ENCODE measurements at regions not wholly inside any gene's neighbourhood (a gene's known extent, or its start where the extent isn't known, plus 50 kb on each side); places are given as distances from the start of the nearest gene placed in this dataset.

DNA sequence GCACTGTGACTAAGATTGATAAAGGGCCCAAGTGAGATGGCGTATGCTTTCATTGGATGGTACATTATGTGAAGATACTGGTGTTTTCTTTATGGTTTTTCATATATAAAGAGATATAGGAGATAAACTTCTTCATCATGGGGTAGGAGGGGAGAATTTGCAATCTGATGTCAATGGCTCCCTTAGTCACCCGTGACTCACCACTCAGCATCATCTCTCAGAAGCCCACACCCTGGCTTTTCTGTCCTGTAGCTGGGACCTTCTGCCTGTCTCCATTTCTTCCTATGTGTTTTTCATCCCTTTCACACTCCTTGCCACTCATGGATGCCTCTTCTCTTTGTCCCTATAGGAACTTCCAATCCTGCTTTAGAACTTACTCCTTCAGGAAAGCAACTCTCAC, 114.3 kb upstream of the SEMA6D start:
- in situ Hi-C loops (cut with HindIII; ENCODE audit: low sequenced_read_pairs) = no loop called here
- DNase-seq (ENCODE audit: low read depth, low spot score) = no peak
- no peak for TF ChIP-seq CTCF (IDR thresholded peaks at IDR 0.05; ENCODE audit: low read depth, low read length)
- H3K4me3 ChIP-seq (ENCODE audit: low read depth, low read length) = no peak overlapping the region

DNA sequence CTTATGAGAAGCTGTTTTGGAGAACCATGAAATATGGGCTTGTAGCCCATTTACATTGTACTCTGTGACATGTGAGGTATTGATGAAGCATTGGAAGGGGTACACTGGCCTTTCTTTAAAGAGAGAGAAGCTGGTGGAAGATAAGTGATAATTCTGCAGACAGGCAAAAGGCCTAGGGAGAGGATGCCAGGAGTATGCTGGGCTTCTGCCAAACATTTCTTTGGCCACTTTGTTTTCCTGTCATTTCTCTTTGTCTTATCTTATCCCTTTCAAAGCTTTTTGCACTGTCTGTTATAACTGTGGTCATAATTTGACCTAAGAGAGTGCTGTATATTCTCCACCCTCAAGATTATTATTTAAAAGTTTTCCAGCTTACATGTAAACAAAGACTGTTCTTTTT, 109.6 kb upstream of the SEMA6D start:
- DNase-seq (ENCODE audit: low read depth, low spot score) = no peak
- in situ Hi-C loops (cut with HindIII; ENCODE audit: low sequenced_read_pairs) = no loop called here
- TF ChIP-seq CTCF (IDR thresholded peaks at IDR 0.05; ENCODE audit: low read depth, low read length) = no peak
- no peak overlapping the region for H3K4me3 ChIP-seq (ENCODE audit: low read depth, low read length)

- no peak for TF ChIP-seq CTCF (IDR thresholded peaks at IDR 0.05; ENCODE audit: low read depth, low read length)
- no peak for DNase-seq (ENCODE audit: low read depth, low spot score)
- H3K4me3 ChIP-seq (ENCODE audit: low read depth, low read length) = no peak overlapping the region
- in situ Hi-C loops (cut with HindIII; ENCODE audit: low sequenced_read_pairs) = no loop called here
Observed at GRCh38 chr15:47609693-47610092, 107.6 kb upstream of the SEMA6D start.

- no peak for TF ChIP-seq CTCF (IDR thresholded peaks at IDR 0.05; ENCODE audit: low read depth, low read length)
- no peak for DNase-seq (ENCODE audit: low read depth, low spot score)
- in situ Hi-C loops (cut with HindIII; ENCODE audit: low sequenced_read_pairs) = no loop called here
- no peak overlapping the region for H3K4me3 ChIP-seq (ENCODE audit: low read depth, low read length)
Observed at GRCh38 chr15:47610736-47611135, 106.6 kb upstream of the SEMA6D start.

GRCh38 chr15:47614360-47615011, 102.8 kb upstream of the SEMA6D start:
- no peak for TF ChIP-seq CTCF (IDR thresholded peaks at IDR 0.05; ENCODE audit: low read depth, low read length)
- in situ Hi-C loops (cut with HindIII; ENCODE audit: low sequenced_read_pairs) = no loop called here
- DNase-seq (ENCODE audit: low read depth, low spot score) = no peak
- no peak overlapping the region for H3K4me3 ChIP-seq (ENCODE audit: low read depth, low read length)

DNA sequence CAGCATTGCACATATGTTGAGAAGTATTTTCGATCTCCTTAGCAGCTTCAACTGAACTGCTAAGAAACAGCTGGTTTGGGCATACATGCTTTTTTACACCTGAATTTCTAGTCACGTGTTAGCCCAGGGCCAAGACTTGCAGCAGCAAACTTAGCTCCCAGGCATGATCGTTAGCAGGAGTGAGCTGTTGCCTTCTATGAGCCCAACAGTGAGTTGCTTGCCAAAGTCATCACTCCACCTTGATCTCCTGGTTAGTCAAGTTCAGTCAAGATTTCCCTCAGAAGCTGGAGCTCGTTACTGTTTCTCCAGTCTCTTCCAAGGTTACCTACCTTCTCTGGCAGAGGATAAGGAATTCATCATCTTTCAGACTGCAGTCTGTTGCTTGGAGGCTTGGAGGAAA, 100.4 kb upstream of the SEMA6D start:
- TF ChIP-seq CTCF (IDR thresholded peaks at IDR 0.05; ENCODE audit: low read depth, low read length) = no peak
- in situ Hi-C loops (cut with HindIII; ENCODE audit: low sequenced_read_pairs) = no loop called here
- H3K4me3 ChIP-seq (ENCODE audit: low read depth, low read length) = no peak overlapping the region
- no peak for DNase-seq (ENCODE audit: low read depth, low spot score)

- H3K4me3 ChIP-seq (ENCODE audit: low read depth, low read length) = no peak overlapping the region
- DNase-seq (ENCODE audit: low read depth, low spot score) = no peak
- no peak for TF ChIP-seq CTCF (IDR thresholded peaks at IDR 0.05; ENCODE audit: low read depth, low read length)
- in situ Hi-C loops (cut with HindIII; ENCODE audit: low sequenced_read_pairs) = no loop called here
Observed at GRCh38 chr15:47618241-47618640, 99.1 kb upstream of the SEMA6D start.
